Muscle of leg (tissue), 3 donors: ENCODE measurements at regions not wholly inside any gene's neighbourhood (a gene's known extent, or its start where the extent isn't known, plus 50 kb on each side); places are given as distances from the start of the nearest gene placed in this dataset.
"Not testable (repeated sequence)": the region's sequence is repeated elsewhere in the genome, so short reads cannot be mapped to it uniquely, and the experiment has no call there.

Experiments
- DNase-seq: peaks from one replicate; pipeline ENCODE4 v3.0.0; 2013
- H3K27ac ChIP-seq: one replicate; pipeline ENCODE4 v1.5.1; 2013; ENCODE audit warnings: mild to moderate bottlenecking, low read length, control low read depth
- H3K27me3 ChIP-seq: one replicate; pipeline ENCODE4 v1.6.1; 2013; ENCODE audit warnings: low read length; ENCODE audit not compliant: control insufficient read depth, insufficient read depth
- H3K36me3 ChIP-seq: one replicate; pipeline ENCODE4 v1.6.1; 2013; ENCODE audit warnings: low read length; ENCODE audit not compliant: control insufficient read depth, insufficient read depth
- H3K4me1 ChIP-seq: one replicate; pipeline ENCODE4 v1.6.1; 2013; ENCODE audit warnings: low read length; ENCODE audit not compliant: control insufficient read depth, insufficient read depth
- H3K4me3 ChIP-seq: one replicate; pipeline ENCODE4 v1.5.1; 2013; ENCODE audit warnings: low read length, control low read depth
- H3K9me3 ChIP-seq: replicated peaks from 2 replicates; pipeline ENCODE4 v1.6.1; 2013; ENCODE audit warnings: low read depth, low read length; ENCODE audit not compliant: control insufficient read depth
- WGBS: methylation state at CpG from one replicate; pipeline ENCODE4 v1.1.5; 2013; ENCODE audit warnings: missing lambda C conversion rate; ENCODE audit not compliant: insufficient coverage; 5-methylcytosine and 5-hydroxymethylcytosine counted together

- no CpG with 5 or more reads among the region's 2 CpGs for WGBS
- H3K36me3 ChIP-seq: no peaks in the 10 kb centered on the region
- H3K27me3 ChIP-seq: no peaks in the 10 kb centered on the region
Observed at GRCh38 chr10:85080934-85081333, 752.5 kb downstream of the CCSER2 start.

GRCh38 chr10:85098835-85099521 lies 770.6 kb downstream of the CCSER2 start:
- no CpG with 5 or more reads among the region's 3 CpGs for WGBS
- no peak overlapping the region for H3K4me3 ChIP-seq
- no peaks in the 10 kb centered on the region for H3K27me3 ChIP-seq
- no peaks in the 10 kb centered on the region for H3K36me3 ChIP-seq
- no peaks in the 10 kb centered on the region for H3K9me3 ChIP-seq
- H3K4me1 ChIP-seq: no peaks in the 10 kb centered on the region
- H3K27ac ChIP-seq: no peak overlapping the region
- no peak for DNase-seq

More at GRCh38 chr10:85080934-85081333, 752.5 kb downstream of the CCSER2 start:
- DNase-seq: no peak
- no peak overlapping the region for H3K4me3 ChIP-seq
- H3K4me1 ChIP-seq: no peaks in the 10 kb centered on the region
- no peak overlapping the region for H3K27ac ChIP-seq
- no peaks in the 10 kb centered on the region for H3K9me3 ChIP-seq

GRCh38 chr10:85100495-85100894 lies 772.1 kb downstream of the CCSER2 start:
- Histone ChIP-seq H3K4me3 (no peak overlapping the region), H3K27me3 (no peaks in the 10 kb centered on the region), H3K36me3 (no peaks in the 10 kb centered on the region), H3K9me3 (no peaks in the 10 kb centered on the region), H3K27ac (no peak overlapping the region), H3K4me1 (no peaks in the 10 kb centered on the region)
- DNase-seq: no peak

- WGBS: 47% methylated on average over 3 of the region's 4 CpGs
- no peaks in the 10 kb centered on the region for H3K9me3 ChIP-seq
- H3K27me3 ChIP-seq: no peaks in the 10 kb centered on the region
- no peaks in the 10 kb centered on the region for H3K36me3 ChIP-seq
- H3K27ac ChIP-seq: no peak overlapping the region
- no peaks in the 10 kb centered on the region for H3K4me1 ChIP-seq
- H3K4me3 ChIP-seq: no peak overlapping the region
- DNase-seq: no peak
Observed at GRCh38 chr10:85105614-85106255, 777.3 kb downstream of the CCSER2 start.

- Histone ChIP-seq H3K27me3 (no peaks in the 10 kb centered on the region), H3K4me3 (no peak overlapping the region), H3K4me1 (no peaks in the 10 kb centered on the region), H3K27ac (no peak overlapping the region), H3K9me3 (peaks cover 2% of the 10 kb centered on the region), H3K36me3 (no peaks in the 10 kb centered on the region)
- 83% methylated on average over 1 of the region's 1 CpG for WGBS
- DNase-seq: no peak
Observed at GRCh38 chr10:85111271-85111670, 782.9 kb downstream of the CCSER2 start.

GRCh38 chr10:85124603-85125051 lies 796.2 kb downstream of the CCSER2 start:
- DNase-seq: no peak
- 71% methylated on average over 2 of the region's 3 CpGs for WGBS

GRCh38 chr10:85137253-85137652 lies 808.9 kb downstream of the CCSER2 start:
- no peaks in the 10 kb centered on the region for H3K27me3 ChIP-seq
- no peaks in the 10 kb centered on the region for H3K36me3 ChIP-seq
- no peak for DNase-seq
- WGBS: 75% methylated on average over 2 of the region's 5 CpGs
- no peak overlapping the region for H3K27ac ChIP-seq
- no peak overlapping the region for H3K4me3 ChIP-seq
- no peaks in the 10 kb centered on the region for H3K9me3 ChIP-seq
- no peaks in the 10 kb centered on the region for H3K4me1 ChIP-seq

More at GRCh38 chr10:85124603-85125051, 796.2 kb downstream of the CCSER2 start:
- H3K27ac ChIP-seq: no peak overlapping the region
- no peaks in the 10 kb centered on the region for H3K4me1 ChIP-seq
- no peak overlapping the region for H3K4me3 ChIP-seq
- no peaks in the 10 kb centered on the region for H3K36me3 ChIP-seq
- H3K27me3 ChIP-seq: no peaks in the 10 kb centered on the region
- H3K9me3 ChIP-seq: peaks cover 2% of the 10 kb centered on the region

GRCh38 chr10:85138046-85138445 lies 809.7 kb downstream of the CCSER2 start:
- no peaks in the 10 kb centered on the region for H3K36me3 ChIP-seq
- H3K4me3 ChIP-seq: no peak overlapping the region
- H3K9me3 ChIP-seq: no peaks in the 10 kb centered on the region
- H3K27ac ChIP-seq: no peak overlapping the region
- H3K4me1 ChIP-seq: no peaks in the 10 kb centered on the region
- no peak for DNase-seq
- 79% methylated on average over 2 of the region's 5 CpGs for WGBS
- H3K27me3 ChIP-seq: no peaks in the 10 kb centered on the region

GRCh38 chr10:85139124-85139523 lies 810.7 kb downstream of the CCSER2 start:
- H3K36me3 ChIP-seq: no peaks in the 10 kb centered on the region
- 63% methylated on average over 5 of the region's 5 CpGs for WGBS
- H3K4me1 ChIP-seq: no peaks in the 10 kb centered on the region
- DNase-seq: no peak
- H3K27me3 ChIP-seq: no peaks in the 10 kb centered on the region
- H3K27ac ChIP-seq: no peak overlapping the region
- H3K4me3 ChIP-seq: no peak overlapping the region
- peaks cover 2% of the 10 kb centered on the region for H3K9me3 ChIP-seq

GRCh38 chr10:85141520-85141919 lies 813.1 kb downstream of the CCSER2 start:
- H3K4me3 ChIP-seq, H3K27ac ChIP-seq, DNase-seq, H3K4me1 ChIP-seq, H3K36me3 ChIP-seq, H3K9me3 ChIP-seq, H3K27me3 ChIP-seq: not testable (repeated sequence)
- WGBS: 95% methylated on average over 20 of the region's 25 CpGs
